GM12878 (cell line): ENCODE measurements at regions not wholly inside any gene's neighbourhood (a gene's known extent, or its start where the extent isn't known, plus 50 kb on each side); places are given as distances from the start of the nearest gene placed in this dataset.
"Not testable (repeated sequence)": the region's sequence is repeated elsewhere in the genome, so short reads cannot be mapped to it uniquely, and the experiment has no call there.

Source experiments
- ATAC-seq: fragments of 200-7000 bp; cut with Tn5 transposase; 3 replicates; pipeline ENCODE4 v1.9.1; 2020; ENCODE audit warnings: mild to moderate bottlenecking, moderate library complexity
- BruUV-seq: library from RNA; stranded (reverse); fragments of 400-500 nt; replicated peaks from 2 replicates; lab custom pipeline; 2021; lab: Mats Ljungman, UMichigan
- CTCF ChIA-PET: fragments of 300-600 bp; sonication (Branson Sonifier 250); formaldehyde crosslinking; extraction: SDS; loops from one replicate; lab custom pipeline; 2021; ENCODE audit warnings: inconsistent platforms; lab: Yijun Ruan, JAX
- POLR2A ChIA-PET: fragments of 350-600 bp; formaldehyde crosslinking; extraction: SDS; loops from one replicate; lab custom pipeline; 2021; ENCODE audit warnings: inconsistent platforms; lab: Charles Lee
- RAD21 ChIA-PET: fragments of 300-600 bp; sonication (Branson Sonifier 250); formaldehyde crosslinking; loops from one replicate; lab custom pipeline; 2023; ENCODE audit warnings: antibody characterized with exemption; ENCODE audit not compliant: unreplicated experiment; lab: Charles Lee
- SMC1A ChIA-PET: fragments of 300-600 bp; sonication (Branson Sonifier 250); formaldehyde crosslinking; loops from one replicate; lab custom pipeline; 2023; ENCODE audit not compliant: unreplicated experiment, uncharacterized antibody; lab: Charles Lee
- DNase-seq: peaks from one replicate; pipeline ENCODE4 v3.0.0-alpha.2; 2011; ENCODE audit warnings: low read depth, low spot score
- FAIRE-seq: peaks from 3 replicates; lab custom pipeline; 2011; peaks lifted over from hg19 to GRCh38; lab: Jason Lieb, UNC
- H2AFZ ChIP-seq: 2 replicates; pipeline ENCODE4 v1.6.0; 2011; ENCODE audit warnings: low read depth, low read length, control low read depth; ENCODE audit not compliant: control insufficient read depth
- H3K27ac ChIP-seq: 2 replicates; pipeline ENCODE4 v1.5.1; 2011; ENCODE audit warnings: control low read depth; ENCODE audit not compliant: control insufficient read depth, insufficient read depth
- H3K27me3 ChIP-seq, 2 experiments: replicated peaks in 1 of 2; 2 replicates each; pipeline versions ENCODE4 v1.6.0 to v1.6.1; 2011; ENCODE audit warnings: low read length in 1 of 2; ENCODE audit not compliant: control insufficient read depth in 2 of 2, insufficient read depth in 2 of 2
- H3K36me3 ChIP-seq, 2 experiments: 2 replicates each; pipeline ENCODE4 v1.5.1; 2011; ENCODE audit warnings: low read length in 1 of 2; ENCODE audit not compliant: control insufficient read depth in 2 of 2, insufficient read depth in 2 of 2
- H3K4me1 ChIP-seq: 2 replicates; pipeline ENCODE4 v1.6.1; 2011; ENCODE audit warnings: mild to moderate bottlenecking, low read length, moderate library complexity, mixed read lengths; ENCODE audit not compliant: control insufficient read depth, insufficient read depth
- H3K4me2 ChIP-seq: 2 replicates; pipeline ENCODE4 v1.6.0; 2011; ENCODE audit warnings: control low read depth; ENCODE audit not compliant: control insufficient read depth, insufficient read depth
- H3K4me3 ChIP-seq: fragments of 200-600 bp; sonication (generic); 2 replicates; pipeline ENCODE4 v1.5.1; 2016
- H3K79me2 ChIP-seq: 2 replicates; pipeline ENCODE4 v1.6.0; 2011; ENCODE audit warnings: low read length; ENCODE audit not compliant: control insufficient read depth, insufficient read depth
- H3K9ac ChIP-seq: 2 replicates; pipeline ENCODE4 v1.8.0; 2011; ENCODE audit warnings: low read length, control low read depth, mixed read lengths; ENCODE audit not compliant: control insufficient read depth, insufficient read depth
- H3K9me3 ChIP-seq: replicated peaks from 3 replicates; pipeline ENCODE4 v1.5.1; 2011; ENCODE audit warnings: mild to moderate bottlenecking, low read length; ENCODE audit not compliant: control insufficient read depth, insufficient read depth
- H4K20me1 ChIP-seq: 2 replicates; pipeline ENCODE4 v1.6.0; 2011; ENCODE audit not compliant: control insufficient read depth, insufficient read depth
- BCLAF1 ChIP-seq: fragments of 450-650 bp; IDR thresholded peaks from 2 replicates; pipeline ENCODE4 v1.6.1; 2017; ENCODE audit warnings: antibody characterized with exemption, mild to moderate bottlenecking, moderate library complexity
- BHLHE40 ChIP-seq, 2 experiments: fragments of 450-650 bp in 1 of 2; IDR thresholded peaks; 2 replicates each; pipeline ENCODE4 v1.6.1; 2011 to 2017; ENCODE audit warnings: low read depth in 2 of 2, borderline replicate concordance in 1 of 2, improper control_type of control experiment in 1 of 2, low read length in 1 of 2, mild to moderate bottlenecking in 1 of 2
- CREM ChIP-seq: IDR thresholded peaks from 2 replicates; pipeline ENCODE4 v1.6.1; 2014; ENCODE audit warnings: antibody characterized with exemption, low read depth
- MYB ChIP-seq: fragments of 150-350 bp; IDR thresholded peaks from 2 replicates; pipeline ENCODE4 v1.6.1; 2014; ENCODE audit warnings: mild to moderate bottlenecking, low read depth, low read length, borderline replicate concordance
- NRF1 ChIP-seq: conservative IDR thresholded peaks from 2 replicates; pipeline ENCODE4 v1.6.1; 2011; ENCODE audit warnings: mild to moderate bottlenecking, low read depth, low read length, improper control_type of control experiment
- RELB ChIP-seq: fragments of 450-650 bp; IDR thresholded peaks from 2 replicates; pipeline ENCODE4 v1.6.1; 2017; ENCODE audit warnings: low read depth, mild to moderate bottlenecking, moderate library complexity
- SMC3 ChIP-seq: IDR thresholded peaks from 2 replicates; pipeline ENCODE4 v1.6.1; 2011; ENCODE audit warnings: low read length, improper control_type of control experiment, borderline replicate concordance
- STAT3 ChIP-seq: IDR thresholded peaks from 2 replicates; pipeline ENCODE4 v1.6.1; 2011; ENCODE audit warnings: low read depth, low read length, improper control_type of control experiment
- SUZ12 ChIP-seq: fragments of 200-600 bp; sonication (generic); IDR thresholded peaks from one replicate; pipeline ENCODE4 v1.6.1; 2018; ENCODE audit warnings: antibody characterized with exemption, mild to moderate bottlenecking; ENCODE audit not compliant: unreplicated experiment
- WGBS: methylation state at CpG from one replicate; pipeline ENCODE4 v1.1.6; 2016; ENCODE audit warnings: low lambda C conversion rate; ENCODE audit not compliant: insufficient replicate concordance, insufficient coverage; ENCODE audit errors: missing lambda C conversion rate; 5-methylcytosine and 5-hydroxymethylcytosine counted together
- in situ Hi-C: fragments of 300-500 bp; cut with MboI; formaldehyde crosslinking; loops from 9 replicates; pipeline ENCODE4 v1.14.3; 2018; ENCODE audit warnings: mixed read lengths
- intact Hi-C: fragments of 100-400 bp; cut with micrococcal nuclease; formaldehyde crosslinking; loops from one replicate; pipeline ENCODE4 v1.14.2; 2022; ENCODE audit not compliant: unreplicated experiment

GRCh38 chr10:62699148-62699547, 105.4 kb upstream of the ADO start (continued):
- peak; percentile 74 for TF ChIP-seq RELB

- H3K27ac ChIP-seq, DNase-seq, ATAC-seq, H3K36me3 ChIP-seq, H3K79me2 ChIP-seq, in situ Hi-C loops, FAIRE-seq, H3K4me3 ChIP-seq, H2AFZ ChIP-seq, BruUV-seq, H3K27me3 ChIP-seq, H3K4me2 ChIP-seq, intact Hi-C loops, H3K9ac ChIP-seq, H4K20me1 ChIP-seq: not testable (repeated sequence)
- ChIA-PET POLR2A (interaction anchor here (0.9 to 1.2 kb wide), 3 partner anchors 8 to 22 kb away, joined by 3 read pairs; no protein-coding TSS in a partner anchor), CTCF (interaction anchor here (1.1 kb wide), 1 partner anchor 18 kb away, joined by 3 read pairs; no protein-coding TSS in a partner anchor), SMC1A (interaction anchor here (1.0 to 8.0 kb wide), 4 partner anchors 9 to 66 kb away, joined by 3 to 104 read pairs (median 36); no protein-coding TSS in a partner anchor), RAD21 (interaction anchor here (1.6 to 7.8 kb wide), 2 partner anchors 23 to 30 kb away, joined by 4 to 91 read pairs; no protein-coding TSS in a partner anchor)
- 77% methylated on average over 3 of the region's 3 CpGs for WGBS
- H3K9me3 ChIP-seq, result peaks cover 12% of the 10 kb centered on the region
- H3K4me1 ChIP-seq, result peaks cover 21% of the 10 kb centered on the region
Observed at GRCh38 chr10:62704121-62704520, 100.4 kb upstream of the ADO start.

GRCh38 chr10:62705789-62706188, 98.7 kb upstream of the ADO start:
- no peaks in the 10 kb centered on the region for H3K36me3 ChIP-seq
- in situ Hi-C loops (no loop called here), intact Hi-C loops (loop anchor here (5.0 kb wide), 1 partner anchor 93 kb away; no protein-coding TSS in a partner anchor)
- no peak overlapping the region for H3K9ac ChIP-seq
- SMC1A ChIA-PET, result interaction anchor here (0.6 to 8.0 kb wide), 17 partner anchors 10 to 101 kb away, joined by 3 to 104 read pairs (median 4); no protein-coding TSS in a partner anchor
- POLR2A ChIA-PET, result interaction anchor here (0.9 to 1.0 kb wide), 2 partner anchors 21 to 27 kb away, joined by 3 to 4 read pairs; no protein-coding TSS in a partner anchor
- no peaks in the 10 kb centered on the region for H3K27me3 ChIP-seq
- CTCF ChIA-PET, result interaction anchor here (1.2 to 2.5 kb wide), 5 partner anchors 8 to 28 kb away, joined by 3 to 11 read pairs (median 3); no protein-coding TSS in a partner anchor
- no TSS peak for BruUV-seq
- peaks cover 9% of the 10 kb centered on the region for H3K9me3 ChIP-seq
- no peak for DNase-seq
- WGBS, result 66% methylated on average over 2 of the region's 2 CpGs
- RAD21 ChIA-PET, result interaction anchor here (1.0 to 7.8 kb wide), 6 partner anchors 20 to 112 kb away, joined by 3 to 91 read pairs (median 4); no protein-coding TSS in a partner anchor
- no peak for FAIRE-seq
- no peak overlapping the region for H3K4me2 ChIP-seq
- H3K4me3 ChIP-seq, result no peak overlapping the region
- H3K4me1 ChIP-seq, result peaks cover 30% of the 10 kb centered on the region
- H3K27ac ChIP-seq, result no peak overlapping the region
- H3K79me2 ChIP-seq, result no peaks in the 10 kb centered on the region
- H2AFZ ChIP-seq, result no peak overlapping the region
- no peak for ATAC-seq
- no peaks in the 10 kb centered on the region for H4K20me1 ChIP-seq
- TF ChIP-seq STAT3, result no peak
- no peak for TF ChIP-seq NRF1
- TF ChIP-seq BCLAF1, result no peak
- no peak for TF ChIP-seq BHLHE40 (IDR thresholded peaks at IDR 0.05; ENCODE audit: borderline replicate concordance in 1 of 2, low read depth in 2 of 2, low read length in 1 of 2)
- TF ChIP-seq SUZ12, result no peak
- no peak for TF ChIP-seq MYB
- TF ChIP-seq SMC3, result no peak
- TF ChIP-seq CREM, result no peak
